Neuronal stem cell (in vitro differentiated cells): ENCODE measurements at regions not wholly inside any gene's neighbourhood (a gene's known extent, or its start where the extent isn't known, plus 50 kb on each side); places are given as distances from the start of the nearest gene placed in this dataset.

Experiments
- DNase-seq: peaks from one replicate; pipeline ENCODE4 v3.0.0-alpha.2; 2013; ENCODE audit warnings: low spot score
- H2AFZ ChIP-seq: one replicate; pipeline ENCODE4 v1.6.1; 2013; ENCODE audit warnings: mild to moderate bottlenecking, low read length, inconsistent platforms
- H2AK5ac ChIP-seq: 2 replicates; pipeline ENCODE4 v1.6.1; 2013; ENCODE audit warnings: low read depth, mild to moderate bottlenecking, inconsistent platforms, low read length, moderate library complexity, mixed read lengths
- H2BK120ac ChIP-seq: 2 replicates; pipeline ENCODE4 v1.6.1; 2013; ENCODE audit warnings: low read depth, mild to moderate bottlenecking, inconsistent platforms, low read length, moderate library complexity, mixed read lengths
- H2BK12ac ChIP-seq: one replicate; pipeline ENCODE4 v1.6.1; 2013; ENCODE audit warnings: low read length, inconsistent platforms
- H2BK15ac ChIP-seq: 2 replicates; pipeline ENCODE4 v1.6.1; 2013; ENCODE audit warnings: mild to moderate bottlenecking, low read length, inconsistent platforms, mixed read lengths
- H2BK5ac ChIP-seq: one replicate; pipeline ENCODE4 v1.6.1; 2013; ENCODE audit warnings: inconsistent platforms, mild to moderate bottlenecking, low read length, moderate library complexity
- H3K14ac ChIP-seq: one replicate; pipeline ENCODE4 v1.6.1; 2013; ENCODE audit warnings: low read length, inconsistent platforms
- H3K18ac ChIP-seq: 2 replicates; pipeline ENCODE4 v1.6.1; 2013; ENCODE audit warnings: low read length, inconsistent platforms
- H3K23ac ChIP-seq: 2 replicates; pipeline ENCODE4 v1.6.1; 2013; ENCODE audit warnings: low read depth, mild to moderate bottlenecking, mixed read lengths, low read length, inconsistent platforms; ENCODE audit not compliant: poor library complexity
- H3K27ac ChIP-seq: replicated peaks from 3 replicates; pipeline ENCODE4 v1.5.1; 2013; ENCODE audit warnings: low read length, inconsistent platforms
- H3K27me3 ChIP-seq, 3 experiments: 2 replicates each; pipeline ENCODE4 v1.6.1; 2013; ENCODE audit warnings: low read length in 3 of 3, mild to moderate bottlenecking in 2 of 3, inconsistent platforms in 1 of 3, low read depth in 1 of 3, mixed read lengths in 1 of 3, moderate library complexity in 1 of 3; ENCODE audit not compliant: control insufficient read depth in 3 of 3, insufficient read depth in 3 of 3
- H3K36me3 ChIP-seq, 2 donors: replicated peaks in 1 of 2; 2 replicates each; pipeline ENCODE4 v1.6.1; 2013; ENCODE audit warnings: low read length in 2 of 2; ENCODE audit not compliant: control insufficient read depth in 2 of 2, insufficient read depth in 2 of 2
- H3K4ac ChIP-seq: 2 replicates; pipeline ENCODE4 v1.6.1; 2013; ENCODE audit warnings: inconsistent platforms, mild to moderate bottlenecking, low read length, moderate library complexity
- H3K4me1 ChIP-seq, 2 donors: 1 replicate in 1 of 2; 2 replicates in 1 of 2; pipeline ENCODE4 v1.6.1; 2013; ENCODE audit warnings: low read length in 2 of 2, low read depth in 1 of 2; ENCODE audit not compliant: control insufficient read depth in 2 of 2, insufficient read depth in 1 of 2
- H3K4me2 ChIP-seq: one replicate; pipeline ENCODE4 v1.6.1; 2013; ENCODE audit warnings: mild to moderate bottlenecking, low read length, inconsistent platforms; ENCODE audit not compliant: insufficient read depth, poor library complexity, severe bottlenecking
- H3K4me3 ChIP-seq, 2 donors: 2 replicates each; pipeline ENCODE4 v1.5.1; 2013; ENCODE audit warnings: low read length in 2 of 2, mild to moderate bottlenecking in 2 of 2, inconsistent platforms in 1 of 2, moderate library complexity in 1 of 2
- H3K79me1 ChIP-seq: one replicate; pipeline ENCODE4 v1.6.1; 2013; ENCODE audit warnings: low read depth, mild to moderate bottlenecking, inconsistent platforms, low read length, moderate library complexity
- H3K9ac ChIP-seq: one replicate; pipeline ENCODE4 v1.6.1; 2013; ENCODE audit warnings: mild to moderate bottlenecking, low read depth, low read length, inconsistent platforms; ENCODE audit not compliant: poor library complexity
- H3K9me3 ChIP-seq, 2 donors: replicated peaks in 1 of 2; 2 replicates each; pipeline versions ENCODE3 to v1.6.1; 2013; ENCODE audit warnings: low read length in 2 of 2, mild to moderate bottlenecking in 2 of 2, inconsistent platforms in 1 of 2, low read depth in 1 of 2, mixed read lengths in 1 of 2, moderate library complexity in 1 of 2; ENCODE audit not compliant: control insufficient read depth in 2 of 2, insufficient read depth in 1 of 2
- H4K8ac ChIP-seq: one replicate; pipeline ENCODE4 v1.6.1; 2013; ENCODE audit warnings: low read depth, mild to moderate bottlenecking, inconsistent platforms, low read length, moderate library complexity
- H4K91ac ChIP-seq: one replicate; pipeline ENCODE4 v1.6.1; 2013; ENCODE audit warnings: low read length, low read depth, mild to moderate bottlenecking, inconsistent platforms; ENCODE audit not compliant: poor library complexity
- WGBS, 2 donors: extraction: QIAGEN DNeasy Blood & Tissue Kit; methylation state at CpG; one replicate each; pipeline ENCODE4 v1.1.7; 2013; ENCODE audit warnings: missing lambda C conversion rate in 2 of 2, mixed read lengths in 1 of 2; ENCODE audit not compliant: insufficient read length in 2 of 2, insufficient replicate concordance in 1 of 2; ENCODE audit errors: extremely low coverage in 2 of 2; 5-methylcytosine and 5-hydroxymethylcytosine counted together

DNA sequence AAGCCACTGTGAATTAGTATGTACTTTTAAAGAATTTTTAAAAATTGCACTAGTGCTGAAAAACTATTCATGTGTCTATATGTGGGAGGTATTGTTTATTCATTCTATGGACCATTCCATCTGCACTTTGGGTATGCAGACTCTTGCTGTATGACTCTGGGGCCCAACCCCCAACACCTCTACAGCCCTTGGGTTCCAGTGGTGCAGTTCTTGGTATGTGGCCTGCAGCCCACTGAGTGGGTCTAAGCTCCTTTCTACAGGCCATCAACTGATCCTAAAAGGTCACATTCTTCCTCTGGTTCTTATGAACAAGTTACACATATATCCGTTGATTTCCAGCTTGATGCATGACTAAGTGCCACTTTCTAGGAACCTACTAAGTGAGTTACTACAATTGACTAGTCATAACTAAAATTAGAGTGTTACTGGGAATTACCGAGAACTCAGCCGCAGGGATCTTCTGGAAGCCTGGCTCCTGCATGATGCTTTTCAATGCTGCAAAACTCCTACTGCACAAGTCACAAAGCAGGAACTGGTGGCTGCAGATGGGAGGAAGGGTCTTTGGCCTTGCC, 62.4 kb upstream of the MED13L start:
- Histone ChIP-seq H4K8ac (no peak overlapping the region), H3K9ac (no peak overlapping the region), H3K14ac (no peak overlapping the region), H3K4me2 (no peak overlapping the region), H2AFZ (no peak overlapping the region), H3K18ac (no peak overlapping the region), H3K4me1 (peaks cover 3 to 9% of the 10 kb centered on the region in 2 donors), H3K27me3 (no peaks in the 10 kb centered on the region), H2BK12ac (no peak overlapping the region), H4K91ac (no peak overlapping the region), H3K4me3 (no peak overlapping the region), H3K23ac (no peak overlapping the region), H3K4ac (no peak overlapping the region), H2BK5ac (no peak overlapping the region), H2BK15ac (no peak overlapping the region), H2BK120ac (no peak overlapping the region), H3K79me1 (no peaks in the 10 kb centered on the region), H3K27ac (no peak overlapping the region), H2AK5ac (no peak overlapping the region), H3K36me3 (no peaks in the 10 kb centered on the region), H3K9me3 (no peaks in the 10 kb centered on the region)
- WGBS, 2 donors: no CpG with 5 or more reads among the region's 3 CpGs
- no peak for DNase-seq

DNA sequence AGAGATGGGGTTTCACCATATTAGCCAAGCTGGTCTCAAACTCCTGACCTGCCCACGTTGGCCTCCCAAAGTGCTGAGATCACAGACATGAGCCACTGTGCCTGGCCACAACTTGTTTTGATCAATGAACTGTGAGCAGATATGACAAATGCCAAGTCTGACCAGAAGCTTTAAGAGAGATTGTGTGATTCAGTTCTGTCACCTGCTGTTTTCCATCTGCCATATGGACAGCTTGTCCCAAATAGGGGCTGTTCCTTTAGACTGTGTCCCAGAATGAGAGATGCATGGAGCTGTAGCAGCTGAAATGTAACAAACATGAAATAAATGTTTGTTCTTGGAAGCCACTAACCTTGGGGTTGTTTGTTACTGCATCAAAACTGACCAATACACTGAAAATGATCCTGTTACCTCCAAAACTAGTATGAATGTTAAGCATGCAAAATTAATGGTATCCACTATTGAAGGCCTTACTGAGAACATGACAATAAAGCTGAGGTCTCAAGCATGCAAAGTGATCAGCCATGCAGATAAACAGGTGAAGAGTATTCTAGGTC, 65.9 kb upstream of the MED13L start:
- Histone ChIP-seq H2BK12ac (no peak overlapping the region), H3K4ac (no peak overlapping the region), H3K9ac (no peak overlapping the region), H3K18ac (no peak overlapping the region), H3K9me3 (no peaks in the 10 kb centered on the region), H3K27ac (no peak overlapping the region), H3K4me3 (no peak overlapping the region), H2BK15ac (no peak overlapping the region), H2AFZ (no peak overlapping the region), H2AK5ac (no peak overlapping the region), H3K36me3 (no peaks in the 10 kb centered on the region), H4K8ac (no peak overlapping the region), H3K14ac (no peak overlapping the region), H2BK120ac (no peak overlapping the region), H2BK5ac (no peak overlapping the region), H3K23ac (no peak overlapping the region), H4K91ac (no peak overlapping the region), H3K79me1 (no peaks in the 10 kb centered on the region), H3K4me1 (peaks cover under 1 to 7% of the 10 kb centered on the region in 2 donors), H3K27me3 (peaks cover 0 to 6% (median 0%) of the 10 kb centered on the region in 3 experiments), H3K4me2 (no peak overlapping the region)
- WGBS, 2 donors: no CpG with 5 or more reads among the region's 1 CpG
- DNase-seq: no peak

DNA sequence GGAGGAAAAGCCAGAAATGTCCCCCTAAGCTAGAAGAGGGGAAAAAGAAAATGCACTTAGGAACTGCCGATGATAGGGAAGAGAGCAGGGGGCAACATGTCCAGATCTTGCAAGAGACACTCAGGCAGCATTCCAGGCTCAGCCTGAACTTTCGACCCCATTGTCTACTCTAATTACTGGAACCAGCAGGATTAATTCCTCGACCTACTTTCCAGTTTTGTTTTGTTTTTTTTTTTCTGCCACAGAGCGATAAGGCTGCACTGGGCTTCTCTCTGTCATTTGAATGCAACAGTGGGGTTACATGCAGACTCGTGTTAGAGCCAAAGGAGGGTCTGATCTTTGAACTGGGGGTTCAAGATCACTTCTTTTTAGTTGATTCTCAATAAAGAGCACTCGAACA, 68.7 kb upstream of the MED13L start:
- DNase-seq: peak; percentile 39
- Histone ChIP-seq H3K27ac (no peak overlapping the region), H3K36me3 (no peaks in the 10 kb centered on the region), H3K4ac (no peak overlapping the region), H2BK15ac (no peak overlapping the region), H2BK120ac (no peak overlapping the region), H2AK5ac (no peak overlapping the region), H3K27me3 (peaks cover 0 to 6% (median 0%) of the 10 kb centered on the region in 3 experiments), H3K9me3 (no peaks in the 10 kb centered on the region), H3K79me1 (no peaks in the 10 kb centered on the region), H4K8ac (no peak overlapping the region), H4K91ac (no peak overlapping the region), H2BK5ac (no peak overlapping the region), H3K4me3 (no peak overlapping the region), H3K14ac (no peak overlapping the region), H3K9ac (no peak overlapping the region), H3K23ac (no peak overlapping the region), H3K4me2 (no peak overlapping the region), H2BK12ac (no peak overlapping the region), H3K18ac (no peak overlapping the region), H2AFZ (no peak overlapping the region), H3K4me1 (peaks cover 0 to 3% of the 10 kb centered on the region in 2 donors)
- no CpG with 5 or more reads among the region's 6 CpGs for WGBS, 2 donors

DNA sequence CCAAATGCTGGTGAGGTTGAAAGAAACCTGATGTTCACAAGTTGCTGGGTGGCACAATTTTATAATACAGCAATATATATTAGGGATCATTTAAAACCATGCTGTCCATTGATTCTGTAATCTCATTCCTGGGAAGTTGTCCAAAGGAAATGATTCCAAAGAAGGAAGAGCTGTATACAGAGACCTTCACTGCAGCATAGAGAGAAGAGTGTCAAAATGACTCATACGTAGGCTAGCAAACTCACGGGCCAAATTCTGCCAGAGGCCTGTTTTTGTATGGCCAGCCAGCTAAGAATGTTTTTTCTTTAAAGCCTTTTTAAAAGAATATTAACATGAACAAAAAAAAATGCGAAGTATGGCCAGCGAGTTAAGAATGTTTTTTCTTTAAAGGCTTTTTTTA, 69.2 kb upstream of the MED13L start:
- peaks cover 0 to 6% (median 0%) of the 10 kb centered on the region in 3 experiments for H3K27me3 ChIP-seq
- H2AK5ac ChIP-seq: no peak overlapping the region
- no peaks in the 10 kb centered on the region for H3K9me3 ChIP-seq
- no peak overlapping the region for H2BK12ac ChIP-seq
- no peak overlapping the region for H4K91ac ChIP-seq
- no peak overlapping the region for H3K4me2 ChIP-seq
- no peak overlapping the region for H2BK15ac ChIP-seq
- H3K23ac ChIP-seq: no peak overlapping the region
- H3K9ac ChIP-seq: no peak overlapping the region
- no peaks in the 10 kb centered on the region for H3K36me3 ChIP-seq
- H3K4me1 ChIP-seq: peaks cover 0 to 3% of the 10 kb centered on the region in 2 donors
- H2BK5ac ChIP-seq: no peak overlapping the region
- H3K79me1 ChIP-seq: no peaks in the 10 kb centered on the region
- H3K18ac ChIP-seq: no peak overlapping the region
- H3K4ac ChIP-seq: no peak overlapping the region
- no peak overlapping the region for H2AFZ ChIP-seq
- no peak for DNase-seq
- no peak overlapping the region for H3K14ac ChIP-seq
- no peak overlapping the region for H4K8ac ChIP-seq
- no peak overlapping the region for H3K27ac ChIP-seq
- H3K4me3 ChIP-seq: no peak overlapping the region
- H2BK120ac ChIP-seq: no peak overlapping the region
- no CpG with 5 or more reads among the region's 4 CpGs for WGBS, 2 donors
